B cell (primary cell): ENCODE measurements at regions not wholly inside any gene's neighbourhood (a gene's known extent, or its start where the extent isn't known, plus 50 kb on each side); places are given as distances from the start of the nearest gene placed in this dataset.

ENCODE experiments used
- ATAC-seq: fragments of 200-7000 bp; cut with Tn5 transposase; one replicate; pipeline ENCODE4 v1.10.0; 2021; ENCODE audit warnings: low read depth, mild to moderate bottlenecking, moderate number of reproducible peaks, moderate library complexity
- CTCF ChIA-PET: fragments of 350-600 bp; sonication (Branson Sonifier 250); formaldehyde crosslinking; loops from one replicate; lab custom pipeline; 2021; ENCODE audit warnings: antibody characterized with exemption, inconsistent platforms; lab: Charles Lee
- POLR2A ChIA-PET: fragments of 350-600 bp; sonication (Branson Sonifier 250); formaldehyde crosslinking; loops from one replicate; lab custom pipeline; 2021; ENCODE audit warnings: antibody characterized with exemption; lab: Charles Lee
- DNase-seq: peaks from one replicate; pipeline ENCODE4 v3.0.0; 2013
- H2AFZ ChIP-seq: 2 replicates; pipeline ENCODE4 v1.6.1; 2012; ENCODE audit warnings: mild to moderate bottlenecking, low read depth, low read length; ENCODE audit not compliant: insufficient read depth, poor library complexity, severe bottlenecking
- H3K27ac ChIP-seq, 2 donors: 1 replicate in 1 of 2; 2 replicates in 1 of 2; pipeline ENCODE4 v1.5.1; 2012 to 2013; ENCODE audit warnings: low read length in 2 of 2, mild to moderate bottlenecking in 2 of 2, moderate library complexity in 1 of 2
- H3K27me3 ChIP-seq, 4 experiments: fragments of 200-600 bp in 1 of 4; sonication (generic) in 1 of 4; replicated peaks in 1 of 4; 1 replicate in 2 of 4; 2 replicates in 2 of 4; pipeline versions ENCODE4 v1.6.1 to v1.7.0; 2013 to 2016; ENCODE audit warnings: low read length in 3 of 4, mild to moderate bottlenecking in 2 of 4, mixed read lengths in 1 of 4, moderate library complexity in 1 of 4; ENCODE audit not compliant: insufficient read depth in 4 of 4, control insufficient read depth in 3 of 4; ENCODE audit errors: control extremely low read depth in 1 of 4
- H3K36me3 ChIP-seq, 2 experiments: replicated peaks in 1 of 2; 1 replicate in 1 of 2; 2 replicates in 1 of 2; pipeline versions ENCODE4 v1.6.1 to v1.7.1; 2013; ENCODE audit warnings: low read length in 1 of 2; ENCODE audit not compliant: insufficient read depth in 2 of 2, control insufficient read depth in 1 of 2; ENCODE audit errors: control extremely low read depth in 1 of 2, extremely low read depth in 1 of 2
- H3K4me1 ChIP-seq, 2 donors: fragments of 200-600 bp in 1 of 2; sonication (generic) in 1 of 2; 1 replicate in 1 of 2; 2 replicates in 1 of 2; pipeline versions ENCODE4 v1.5.1 to v1.6.1; 2013 to 2017; ENCODE audit warnings: low read length in 2 of 2; ENCODE audit not compliant: control insufficient read depth in 2 of 2, insufficient read depth in 2 of 2
- H3K4me2 ChIP-seq: replicated peaks from 2 replicates; pipeline ENCODE3; 2012; ENCODE audit warnings: mild to moderate bottlenecking, low read depth, low read length; ENCODE audit not compliant: poor library complexity, severe bottlenecking
- H3K4me3 ChIP-seq, 5 experiments: fragments of 200-600 bp in 1 of 5; sonication (generic) in 1 of 5; 1 replicate in 3 of 5; 2 replicates in 2 of 5; pipeline versions ENCODE4 v1.5.1 to v1.7.0; 2011 to 2016; ENCODE audit warnings: low read length in 4 of 5, mild to moderate bottlenecking in 4 of 5, low read depth in 2 of 5, control low read depth in 1 of 5, moderate library complexity in 1 of 5; ENCODE audit not compliant: insufficient read depth in 1 of 5; ENCODE audit errors: control extremely low read depth in 1 of 5, extremely low read depth in 1 of 5
- H3K79me2 ChIP-seq: fragments of 200-600 bp; sonication (generic); one replicate; pipeline ENCODE4 v1.6.0; 2016; ENCODE audit warnings: low read length; ENCODE audit not compliant: control insufficient read depth, insufficient read depth
- H3K9ac ChIP-seq: fragments of 200-600 bp; sonication (generic); 2 replicates; pipeline ENCODE4 v1.6.1; 2017; ENCODE audit warnings: mild to moderate bottlenecking, low read length, moderate library complexity
- H3K9me3 ChIP-seq, 3 donors: one replicate each; pipeline versions ENCODE4 v1.6.1 to v1.7.1; 2013; ENCODE audit warnings: low read length in 2 of 3; ENCODE audit not compliant: control insufficient read depth in 2 of 3, insufficient read depth in 1 of 3; ENCODE audit errors: control extremely low read depth in 1 of 3
- H4K20me1 ChIP-seq: 2 replicates; pipeline ENCODE4 v1.6.0; 2012; ENCODE audit warnings: mild to moderate bottlenecking, low read length; ENCODE audit not compliant: insufficient read depth, control insufficient read depth, poor library complexity, severe bottlenecking
- H3K27ac Mint-ChIP-seq: one replicate; pipeline ENCODE4 v1.8.0; 2021; ENCODE audit warnings: mixed read lengths
- H3K27me3 Mint-ChIP-seq: one replicate; pipeline ENCODE4 v1.8.0; 2021; ENCODE audit warnings: mixed read lengths
- H3K4me1 Mint-ChIP-seq: one replicate; pipeline ENCODE4 v1.8.0; 2021; ENCODE audit warnings: mixed read lengths
- H3K4me3 Mint-ChIP-seq: one replicate; pipeline ENCODE4 v1.8.0; 2021; ENCODE audit warnings: mixed read lengths
- H3K9me3 Mint-ChIP-seq: one replicate; pipeline ENCODE4 v1.8.0; 2022; ENCODE audit warnings: mixed read lengths; ENCODE audit not compliant: insufficient read depth
- CTCF ChIP-seq: fragments of 200-600 bp; IDR thresholded peaks from one replicate; pipeline ENCODE4 v1.8.0; 2022; ENCODE audit warnings: antibody characterized with exemption, mild to moderate bottlenecking
- EZH2 ChIP-seq: IDR thresholded peaks from 2 replicates; pipeline ENCODE4 v1.6.1; 2012; ENCODE audit warnings: borderline replicate concordance, low read depth, mild to moderate bottlenecking, moderate library complexity, low read length; ENCODE audit not compliant: insufficient read depth, poor library complexity, severe bottlenecking
- WGBS: methylation state at CpG from one replicate; pipeline ENCODE4 v1.1.5; 2013; ENCODE audit warnings: missing lambda C conversion rate; ENCODE audit not compliant: insufficient coverage; 5-methylcytosine and 5-hydroxymethylcytosine counted together
- intact Hi-C: fragments of 100-400 bp; cut with micrococcal nuclease; formaldehyde crosslinking; loops from one replicate; pipeline ENCODE4 v1.10.0; 2022

GRCh38 chr2:240219208-240219890 lies 78.9 kb upstream of the OTOS start:
- 86% methylated on average over 12 of the region's 16 CpGs for WGBS
- no peaks in the 10 kb centered on the region for H3K27me3 ChIP-seq
- H3K27ac ChIP-seq, result no peak overlapping the region
- H4K20me1 ChIP-seq, result no peaks in the 10 kb centered on the region
- no peak for DNase-seq
- intact Hi-C loops, result no loop called here
- H3K4me2 ChIP-seq, result no peak overlapping the region
- H2AFZ ChIP-seq, result no peak overlapping the region
- no peaks in the 10 kb centered on the region for H3K36me3 ChIP-seq
- no peak overlapping the region for H3K9ac ChIP-seq
- TF ChIP-seq CTCF (no peak), EZH2 (no peak)
- peaks cover 10% of the 10 kb centered on the region for H3K27me3 Mint-ChIP-seq
- ChIA-PET POLR2A (no interaction called here), CTCF (no interaction called here)
- no peak for ATAC-seq
- H3K4me1 ChIP-seq, result no peaks in the 10 kb centered on the region
- H3K9me3 Mint-ChIP-seq, result no peaks in the 10 kb centered on the region
- peaks cover 0 to 7% (median 0%) of the 10 kb centered on the region in 3 donors for H3K9me3 ChIP-seq
- H3K79me2 ChIP-seq, result no peaks in the 10 kb centered on the region
- H3K4me1 Mint-ChIP-seq, result no peaks in the 10 kb centered on the region
- H3K4me3 ChIP-seq, result no peak overlapping the region
- H3K4me3 Mint-ChIP-seq, result no peak overlapping the region
- no peak overlapping the region for H3K27ac Mint-ChIP-seq

GRCh38 chr2:240220371-240220770 lies 79.9 kb upstream of the OTOS start:
- H2AFZ ChIP-seq, result no peak overlapping the region
- no peaks in the 10 kb centered on the region for H3K4me1 ChIP-seq
- H3K27me3 Mint-ChIP-seq, result peaks cover 15% of the 10 kb centered on the region
- peaks cover 0 to 7% (median 0%) of the 10 kb centered on the region in 3 donors for H3K9me3 ChIP-seq
- TF ChIP-seq EZH2, result no peak
- no peak for TF ChIP-seq CTCF
- no peaks in the 10 kb centered on the region for H3K79me2 ChIP-seq
- H3K27ac Mint-ChIP-seq, result no peak overlapping the region
- POLR2A ChIA-PET, result no interaction called here
- DNase-seq (no peak), ATAC-seq (no peak)
- CTCF ChIA-PET, result no interaction called here
- H3K27ac ChIP-seq, result no peak overlapping the region
- peaks cover 0 to 3% (median 0%) of the 10 kb centered on the region in 4 experiments for H3K27me3 ChIP-seq
- no peak overlapping the region for H3K4me3 Mint-ChIP-seq
- WGBS, result 71% methylated on average over 1 of the region's 3 CpGs
- no peaks in the 10 kb centered on the region for H3K4me1 Mint-ChIP-seq
- H3K9me3 Mint-ChIP-seq, result no peaks in the 10 kb centered on the region
- intact Hi-C loops, result no loop called here
- H3K4me3 ChIP-seq, result no peak overlapping the region
- no peak overlapping the region for H3K4me2 ChIP-seq
- H4K20me1 ChIP-seq, result no peaks in the 10 kb centered on the region
- no peaks in the 10 kb centered on the region for H3K36me3 ChIP-seq
- H3K9ac ChIP-seq, result no peak overlapping the region
